ENCODE measurements at regions not wholly inside any gene's neighbourhood (a gene's known extent, or its start where the extent isn't known, plus 50 kb on each side); places are given as distances from the start of the nearest gene placed in this dataset.

DNA sequence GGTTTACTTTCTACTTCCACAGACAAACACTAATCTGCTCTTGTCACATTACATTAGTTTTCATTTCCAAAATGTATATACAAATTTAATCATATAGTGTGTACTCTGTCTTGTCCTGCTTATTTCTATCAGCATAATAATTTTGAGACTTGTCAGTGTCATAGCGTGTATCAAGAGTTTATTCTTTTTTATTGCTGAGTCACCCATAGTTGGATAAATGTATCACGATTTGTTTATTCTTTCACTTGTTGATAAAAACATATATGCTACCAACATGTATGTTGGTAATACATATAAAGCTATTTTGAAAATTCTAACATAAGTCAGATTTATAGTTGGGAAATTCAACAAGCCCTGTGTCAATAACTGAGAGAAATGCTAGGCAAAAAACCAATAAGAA is 261.2 kb downstream of the TRAM1L1 start:
- TF ChIP-seq POLR2AphosphoS5 (IDR thresholded peaks at IDR 0.05; ENCODE audit: low read depth, low read length) (no peak), TAF1 (IDR thresholded peaks at IDR 0.05; ENCODE audit: borderline replicate concordance, insufficient read depth, low read length) (no peak), SIN3A (IDR thresholded peaks at IDR 0.05; ENCODE audit: borderline replicate concordance, insufficient read depth, low read length) (no peak)
- TF ChIP-seq, protein P1, sequence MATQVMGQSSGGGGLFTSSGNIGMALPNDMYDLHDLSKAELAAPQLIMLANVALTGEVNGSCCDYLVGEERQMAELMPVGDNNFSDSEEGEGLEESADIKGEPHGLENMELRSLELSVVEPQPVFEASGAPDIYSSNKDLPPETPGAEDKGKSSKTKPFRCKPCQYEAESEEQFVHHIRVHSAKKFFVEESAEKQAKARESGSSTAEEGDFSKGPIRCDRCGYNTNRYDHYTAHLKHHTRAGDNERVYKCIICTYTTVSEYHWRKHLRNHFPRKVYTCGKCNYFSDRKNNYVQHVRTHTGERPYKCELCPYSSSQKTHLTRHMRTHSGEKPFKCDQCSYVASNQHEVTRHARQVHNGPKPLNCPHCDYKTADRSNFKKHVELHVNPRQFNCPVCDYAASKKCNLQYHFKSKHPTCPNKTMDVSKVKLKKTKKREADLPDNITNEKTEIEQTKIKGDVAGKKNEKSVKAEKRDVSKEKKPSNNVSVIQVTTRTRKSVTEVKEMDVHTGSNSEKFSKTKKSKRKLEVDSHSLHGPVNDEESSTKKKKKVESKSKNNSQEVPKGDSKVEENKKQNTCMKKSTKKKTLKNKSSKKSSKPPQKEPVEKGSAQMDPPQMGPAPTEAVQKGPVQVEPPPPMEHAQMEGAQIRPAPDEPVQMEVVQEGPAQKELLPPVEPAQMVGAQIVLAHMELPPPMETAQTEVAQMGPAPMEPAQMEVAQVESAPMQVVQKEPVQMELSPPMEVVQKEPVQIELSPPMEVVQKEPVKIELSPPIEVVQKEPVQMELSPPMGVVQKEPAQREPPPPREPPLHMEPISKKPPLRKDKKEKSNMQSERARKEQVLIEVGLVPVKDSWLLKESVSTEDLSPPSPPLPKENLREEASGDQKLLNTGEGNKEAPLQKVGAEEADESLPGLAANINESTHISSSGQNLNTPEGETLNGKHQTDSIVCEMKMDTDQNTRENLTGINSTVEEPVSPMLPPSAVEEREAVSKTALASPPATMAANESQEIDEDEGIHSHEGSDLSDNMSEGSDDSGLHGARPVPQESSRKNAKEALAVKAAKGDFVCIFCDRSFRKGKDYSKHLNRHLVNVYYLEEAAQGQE (IDR thresholded peaks at IDR 0.05; ENCODE audit: insufficient read depth in 1 of 2, low read depth in 2 of 2, low read length in 2 of 2), result no peak

Data from PFSK-1 (cell line).